ENCODE measurements at regions not wholly inside any gene's neighbourhood (a gene's known extent, or its start where the extent isn't known, plus 50 kb on each side); places are given as distances from the start of the nearest gene placed in this dataset.
"Not testable (repeated sequence)": the region's sequence is repeated elsewhere in the genome, so short reads cannot be mapped to it uniquely, and the experiment has no call there.

GRCh38 chr1:94296018-94296417 is 58.6 kb upstream of the ARHGAP29 start:
- Histone ChIP-seq H3K27ac (ENCODE audit: low read depth, low read length) (no peak overlapping the region), H3K9me3 (ENCODE audit: control insufficient read depth, insufficient read depth, low read length) (no peaks in the 10 kb centered on the region), H3K36me3 (ENCODE audit: control insufficient read depth, low read length) (no peaks in the 10 kb centered on the region), H3K9me2 (replicated peaks; ENCODE audit: control insufficient read depth, low read length) (no peaks in the 10 kb centered on the region), H3K79me2 (ENCODE audit: control insufficient read depth, low read length) (no peaks in the 10 kb centered on the region), H3K27me3 (ENCODE audit: control insufficient read depth, low read length) (no peaks in the 10 kb centered on the region), H3F3A (ENCODE audit: control insufficient read depth, insufficient read depth) (no peaks in the 10 kb centered on the region), H3K4me3 (ENCODE audit: low read length) (no peak overlapping the region), H3K4me1 (ENCODE audit: control insufficient read depth, low read length) (no peaks in the 10 kb centered on the region), H3K4me2 (ENCODE audit: low read length) (no peak overlapping the region), H4K20me1 (ENCODE audit: control insufficient read depth, insufficient read depth, low read depth, low read length) (no peaks in the 10 kb centered on the region)
- TF ChIP-seq EZH2phosphoT487 (IDR thresholded peaks at IDR 0.05; ENCODE audit: borderline replicate concordance, low read length) (no peak), CTCF (IDR thresholded peaks at IDR 0.05; ENCODE audit: low read depth, low read length, poor library complexity, severe bottlenecking) (no peak)

GRCh38 chr1:94292978-94293377 is 55.6 kb upstream of the ARHGAP29 start:
- not testable (repeated sequence) for H3K79me2 ChIP-seq (ENCODE audit: control insufficient read depth, low read length); H3K4me1 ChIP-seq (ENCODE audit: control insufficient read depth, low read length); H3K4me3 ChIP-seq (ENCODE audit: low read length); H4K20me1 ChIP-seq (ENCODE audit: control insufficient read depth, insufficient read depth, low read depth, low read length); H3K27ac ChIP-seq (ENCODE audit: low read depth, low read length); H3K36me3 ChIP-seq (ENCODE audit: control insufficient read depth, low read length); H3K4me2 ChIP-seq (ENCODE audit: low read length); H3K9me3 ChIP-seq (ENCODE audit: control insufficient read depth, insufficient read depth, low read length); H3F3A ChIP-seq (ENCODE audit: control insufficient read depth, insufficient read depth); H3K9me2 ChIP-seq (replicated peaks; ENCODE audit: control insufficient read depth, low read length); H3K27me3 ChIP-seq (ENCODE audit: control insufficient read depth, low read length)

GRCh38 chr1:94289244-94289643 is 51.9 kb upstream of the ARHGAP29 start:
- H3K9me2 ChIP-seq (replicated peaks; ENCODE audit: control insufficient read depth, low read length); H3K27ac ChIP-seq (ENCODE audit: low read depth, low read length); H3K27me3 ChIP-seq (ENCODE audit: control insufficient read depth, low read length); H3K36me3 ChIP-seq (ENCODE audit: control insufficient read depth, low read length); H4K20me1 ChIP-seq (ENCODE audit: control insufficient read depth, insufficient read depth, low read depth, low read length); H3K4me3 ChIP-seq (ENCODE audit: low read length); H3K4me1 ChIP-seq (ENCODE audit: control insufficient read depth, low read length); H3K9me3 ChIP-seq (ENCODE audit: control insufficient read depth, insufficient read depth, low read length); H3K79me2 ChIP-seq (ENCODE audit: control insufficient read depth, low read length); H3K4me2 ChIP-seq (ENCODE audit: low read length); H3F3A ChIP-seq (ENCODE audit: control insufficient read depth, insufficient read depth): not testable (repeated sequence)

Data from DOHH2 (cell line).